NCI-H2196 treated with DMSO at 0.1 percent for 48 hours (cell line): ENCODE measurements at regions not wholly inside any gene's neighbourhood (a gene's known extent, or its start where the extent isn't known, plus 50 kb on each side); places are given as distances from the start of the nearest gene placed in this dataset.

Source experiments
- DNase-seq: peaks from one replicate; lab custom pipeline; 2025; ENCODE audit not compliant: unreplicated experiment; lab: John Stamatoyannopoulos, UW

- DNase-seq, result no peak
Measured at GRCh38 chr2:238670111-238670585, 177.7 kb upstream of the TWIST2 start.

DNA sequence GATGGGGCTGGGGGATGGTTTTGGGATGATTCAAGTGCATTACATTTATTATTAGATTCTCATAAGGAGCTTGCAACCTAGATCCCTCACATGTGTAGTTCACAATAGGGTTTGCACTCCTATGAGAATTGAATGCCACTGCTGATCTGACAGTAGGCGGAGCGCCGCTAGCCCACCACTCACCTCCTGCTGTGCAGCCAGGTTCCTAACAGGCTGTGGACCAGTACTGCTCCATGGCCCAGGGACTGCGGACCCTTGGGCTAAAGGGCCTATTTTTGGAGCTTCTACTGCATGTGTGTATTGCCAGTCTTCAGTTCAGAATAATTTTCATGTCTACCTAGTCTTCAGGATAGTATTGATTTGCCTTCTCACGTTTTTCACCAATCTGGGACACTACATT lies 165.3 kb upstream of the TWIST2 start:
- no peak for DNase-seq

DNA sequence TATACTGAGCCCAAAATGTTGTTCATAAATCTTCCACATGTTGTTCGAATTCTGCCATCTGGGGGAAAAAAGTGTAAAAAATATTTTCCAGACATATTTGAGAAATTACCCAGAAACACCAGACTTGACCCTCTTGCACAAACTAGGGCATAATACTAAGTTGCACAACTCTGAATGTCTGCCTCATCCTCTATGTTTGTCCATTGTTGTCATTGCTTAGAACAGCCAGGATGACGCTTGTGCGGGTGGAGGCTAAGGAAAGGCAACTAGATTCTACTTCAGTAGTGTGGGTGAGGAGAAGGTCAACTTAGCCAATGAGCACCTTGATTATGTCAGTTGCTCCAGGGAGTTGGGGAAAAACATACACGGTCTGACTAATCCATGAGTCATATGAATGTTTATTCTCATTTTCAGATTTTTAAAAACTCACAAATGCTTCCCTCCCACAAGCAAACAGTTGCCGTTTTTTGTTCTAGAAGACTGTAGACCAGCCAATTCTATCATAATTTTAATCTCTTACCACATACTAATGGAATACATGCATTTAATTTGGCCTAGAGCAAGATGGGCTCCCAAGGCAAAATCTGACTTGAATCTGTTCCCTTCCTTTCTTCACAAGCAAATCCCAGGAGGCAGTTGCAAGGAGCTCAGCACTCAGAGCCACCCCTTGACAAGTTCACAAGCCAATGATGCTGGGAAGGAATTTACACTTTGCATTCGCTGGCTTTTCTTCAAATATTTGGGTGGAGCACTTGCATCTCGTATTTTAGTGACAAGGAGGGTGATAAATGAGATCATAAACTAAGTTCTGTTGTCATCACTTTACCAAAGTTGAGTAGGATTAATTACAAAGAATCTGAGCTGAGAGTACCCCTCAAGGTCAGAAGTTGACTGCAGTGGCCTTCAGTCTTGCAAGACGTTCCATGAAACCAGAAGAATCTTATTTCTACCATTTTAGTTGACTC lies 163.2 kb upstream of the TWIST2 start:
- DNase-seq, result no peak

GRCh38 chr2:238685327-238685709 lies 162.6 kb upstream of the TWIST2 start:
- DNase-seq, result no peak

- no peak for DNase-seq
Measured at GRCh38 chr2:238685713-238686112, 162.2 kb upstream of the TWIST2 start.

GRCh38 chr2:238686223-238686622 lies 161.7 kb upstream of the TWIST2 start:
- DNase-seq, result no peak

DNA sequence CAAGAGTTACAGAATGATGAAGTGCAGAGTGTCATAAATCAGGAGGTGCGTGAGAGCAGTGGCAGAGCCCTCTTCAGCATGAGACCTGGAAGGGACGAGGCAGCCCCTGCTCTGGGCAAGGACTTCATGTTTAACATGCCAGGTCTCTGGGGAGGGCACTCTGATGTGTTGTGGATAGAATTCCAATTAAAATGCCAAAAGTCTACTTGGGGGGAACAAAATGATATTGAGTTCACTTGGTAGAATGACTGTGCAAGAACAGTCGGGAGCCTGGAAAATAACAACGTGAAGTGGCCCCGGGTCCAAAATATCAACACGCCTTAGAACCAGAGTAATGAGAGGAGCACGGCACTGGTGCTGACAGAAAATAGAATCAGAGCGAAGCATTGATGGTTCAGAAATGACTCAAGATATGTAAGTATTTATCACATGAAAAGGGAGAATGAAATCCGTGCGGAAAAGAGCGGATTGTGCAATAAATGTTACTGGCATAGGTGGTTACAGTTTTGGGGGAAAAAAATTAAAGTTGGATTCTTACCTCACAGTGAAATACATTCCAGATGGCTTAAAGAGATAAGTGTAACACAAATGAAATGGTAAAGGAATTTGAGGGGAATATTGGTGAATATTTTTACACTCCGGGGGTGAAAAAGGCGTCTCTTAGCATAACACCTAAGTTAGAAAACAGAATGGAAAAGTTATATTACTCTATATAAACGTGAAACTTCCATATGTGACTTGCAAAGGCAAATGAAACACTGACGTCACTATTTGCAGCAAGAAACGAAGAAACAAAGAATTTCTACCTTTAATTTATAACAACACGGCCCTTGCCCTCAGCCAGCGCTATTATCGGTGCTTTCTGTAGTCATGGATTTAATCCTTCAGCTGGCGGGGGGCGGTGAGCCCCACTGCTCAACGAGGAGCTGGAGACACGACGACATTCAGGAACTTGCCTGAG lies 159.4 kb upstream of the TWIST2 start:
- no peak for DNase-seq

DNA sequence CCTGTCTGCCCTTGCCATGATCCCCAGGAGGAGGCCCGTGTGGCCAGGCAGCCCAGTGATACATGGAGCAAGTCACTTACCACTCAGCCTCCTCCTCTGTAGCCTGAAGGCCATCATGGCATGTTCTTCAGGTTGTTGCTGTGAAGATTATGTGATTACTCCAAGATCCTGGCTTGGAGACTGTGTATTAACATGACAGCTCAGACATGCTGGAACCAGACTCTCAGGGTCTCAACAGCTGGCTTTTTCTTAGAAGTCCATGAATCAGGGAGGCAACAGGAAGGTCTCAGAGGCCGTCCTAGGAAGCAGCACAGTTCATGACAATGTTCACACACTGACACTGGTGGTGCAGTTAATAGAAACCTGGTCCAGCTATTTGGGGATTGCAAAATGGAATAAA lies 158.6 kb upstream of the TWIST2 start:
- no peak for DNase-seq

DNA sequence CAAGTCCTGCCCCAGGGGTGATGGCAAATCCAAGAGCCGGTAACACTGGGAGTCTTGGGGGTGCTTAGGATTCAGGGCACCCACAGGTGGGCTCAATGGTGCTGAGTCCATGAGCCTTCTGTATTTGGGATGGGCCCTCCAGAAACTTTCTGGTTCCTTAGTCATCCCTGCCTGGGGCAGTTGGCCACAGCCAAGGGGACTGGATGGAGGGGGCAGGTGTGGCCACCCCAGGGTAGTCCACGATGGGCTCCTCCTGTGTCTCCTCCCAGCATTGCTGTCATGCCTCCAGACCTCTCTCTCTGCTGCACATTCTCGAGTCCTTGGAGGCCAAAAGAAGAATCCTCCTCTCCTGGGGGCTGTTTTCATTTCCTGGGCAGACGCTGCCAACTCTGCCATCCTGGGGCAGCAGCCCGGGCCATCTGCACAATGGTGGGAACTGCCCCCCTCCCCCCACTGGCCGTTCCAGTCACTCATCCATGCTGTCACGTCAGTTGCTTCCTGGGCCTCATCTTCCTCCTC lies 158.0 kb upstream of the TWIST2 start:
- no peak for DNase-seq

- DNase-seq, result no peak
Measured at GRCh38 chr2:238690511-238690910, 157.4 kb upstream of the TWIST2 start.

DNA sequence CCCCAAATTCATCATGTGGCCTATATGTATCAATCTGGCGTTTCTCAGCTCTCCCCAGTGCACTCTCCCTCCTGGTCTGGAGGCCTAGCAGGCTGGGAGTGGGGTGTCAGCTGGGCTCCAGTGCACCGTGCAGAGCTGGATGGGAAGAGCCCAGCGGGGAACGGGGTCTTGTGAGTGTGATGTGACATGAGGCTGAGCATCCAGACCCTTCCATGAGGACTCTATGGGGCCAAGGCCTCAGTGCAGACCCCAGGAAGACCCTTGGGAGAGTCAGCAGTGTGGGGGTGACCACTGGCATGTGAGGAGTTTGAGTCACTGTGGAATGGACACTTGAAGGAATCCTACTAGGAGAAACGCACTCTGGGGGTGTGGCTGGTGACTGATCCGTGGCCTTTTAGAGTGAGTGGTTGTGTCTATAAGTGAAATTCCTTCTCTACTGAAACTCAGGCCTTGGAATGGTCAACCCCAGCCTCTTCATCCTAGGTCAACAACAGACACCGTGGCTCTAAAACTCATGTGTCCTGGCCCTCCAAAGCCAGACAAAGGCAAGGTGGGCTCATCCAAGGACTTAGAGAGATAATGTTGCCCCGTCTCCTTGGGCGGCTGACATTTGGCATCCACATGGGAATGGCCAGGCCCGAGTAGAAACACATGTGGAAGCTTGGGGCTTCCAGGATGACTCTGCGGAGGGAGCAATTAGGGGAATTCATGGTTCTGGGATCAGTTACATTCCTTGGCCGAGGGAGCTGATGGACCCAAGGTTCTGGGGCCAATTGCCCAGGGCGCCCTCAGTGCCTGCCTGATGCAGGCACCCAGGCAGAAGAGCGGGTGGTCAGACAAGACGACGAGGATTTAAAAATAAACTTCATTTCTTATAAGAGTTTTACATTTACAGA lies 156.0 kb upstream of the TWIST2 start:
- no peak for DNase-seq

DNA sequence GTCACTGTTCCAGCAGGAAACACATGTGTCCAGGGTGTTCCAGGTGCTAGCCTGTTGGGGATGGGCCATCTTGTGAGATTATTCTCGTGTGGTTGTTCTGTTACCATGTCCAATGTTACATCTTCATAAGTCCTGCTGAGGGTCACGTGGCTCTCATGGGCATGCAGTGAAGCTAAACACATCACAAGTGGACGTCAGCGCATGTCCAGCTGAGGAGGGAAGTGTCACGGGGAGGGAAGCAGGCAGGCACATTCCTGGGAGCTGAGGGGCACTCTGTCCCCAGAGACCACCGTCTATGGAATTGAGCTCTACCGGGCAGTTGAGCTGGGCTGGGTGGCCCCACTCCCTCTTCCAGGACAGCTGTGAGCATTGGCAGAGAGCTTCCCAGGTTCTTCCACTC lies 155.3 kb upstream of the TWIST2 start:
- no peak for DNase-seq

- no peak for DNase-seq
Measured at GRCh38 chr2:238693337-238694093, 154.4 kb upstream of the TWIST2 start.

- DNase-seq, result no peak
Measured at GRCh38 chr2:238694136-238694755, 153.6 kb upstream of the TWIST2 start.

GRCh38 chr2:238694922-238695321 lies 153.0 kb upstream of the TWIST2 start:
- DNase-seq, result no peak

DNA sequence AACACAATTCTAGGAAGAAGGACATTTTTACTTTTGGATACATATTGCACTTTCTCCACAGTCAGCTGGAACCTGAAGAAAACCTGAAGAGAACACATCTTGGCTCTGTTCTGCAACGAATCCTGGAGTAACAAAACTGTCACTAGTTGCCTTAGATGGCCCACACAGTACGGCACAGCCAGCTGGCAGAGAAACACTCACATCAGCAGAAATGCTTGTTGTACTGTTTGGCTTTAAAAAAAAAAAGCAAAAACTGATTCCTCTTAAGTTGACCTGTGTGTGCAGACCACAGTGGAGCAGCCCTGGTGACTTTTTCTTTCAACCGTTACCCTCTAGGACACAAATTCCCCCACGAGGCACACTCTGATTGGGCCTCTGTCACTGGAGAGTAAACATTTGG lies 152.3 kb upstream of the TWIST2 start:
- no peak for DNase-seq

- DNase-seq, result no peak
Measured at GRCh38 chr2:238696331-238696730, 151.6 kb upstream of the TWIST2 start.

DNA sequence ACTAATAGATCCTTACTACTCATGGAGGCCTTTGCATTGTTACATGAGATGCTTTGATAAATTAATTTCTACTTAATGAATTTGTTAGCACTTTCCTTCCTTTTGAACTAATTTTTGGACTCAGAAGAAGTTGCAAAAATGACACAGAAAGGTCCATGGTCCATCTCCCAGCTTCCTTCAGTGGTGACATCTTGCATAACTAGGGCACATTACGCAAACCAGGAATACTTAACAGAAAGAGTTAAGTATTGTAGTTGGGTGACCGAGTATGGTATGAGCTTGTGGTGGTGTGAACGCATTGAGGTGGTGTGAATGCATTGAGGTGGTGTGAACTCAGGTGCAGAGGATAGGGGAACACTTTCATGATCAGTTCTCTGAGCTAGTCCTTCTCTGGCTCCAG lies 151.1 kb upstream of the TWIST2 start:
- no peak for DNase-seq
